ENCODE measurements at regions not wholly inside any gene's neighbourhood (a gene's known extent, or its start where the extent isn't known, plus 50 kb on each side); places are given as distances from the start of the nearest gene placed in this dataset.

- Mint-ChIP-seq H3K4me1 (ENCODE audit: low read depth) (peaks cover 79% of the 10 kb centered on the region), H3K27me3 (no peaks in the 10 kb centered on the region), H3K4me3 (no peak overlapping the region), H3K36me3 (ENCODE audit: low read depth) (no peaks in the 10 kb centered on the region), H3K9me3 (no peaks in the 10 kb centered on the region), H3K27ac (no peak overlapping the region)
- intact Hi-C loops (cut with DNase I, micrococcal nuclease): loop anchor here (2.0 to 5.0 kb wide), 2 partner anchors 37 to 73 kb away; no protein-coding TSS in a partner anchor
- ChIA-PET CTCF (interaction anchor here (0.7 to 0.8 kb wide), 2 partner anchors 108 to 646 kb away, joined by 3 to 4 read pairs; no protein-coding TSS in a partner anchor), POLR2A (interaction anchor here (0.6 to 1.0 kb wide), 4 partner anchors 38 to 514 kb away, joined by 3 read pairs; no protein-coding TSS in a partner anchor)
- Histone ChIP-seq H3K9me3 (ENCODE audit: control insufficient read depth in 1 of 2, insufficient read depth in 1 of 2, low read length in 2 of 2) (no peaks in the 10 kb centered on the region), H3K27me3 (ENCODE audit: control insufficient read depth in 1 of 2, insufficient read depth in 2 of 2, low read length in 2 of 2) (no peaks in the 10 kb centered on the region), H3K36me3 (ENCODE audit: insufficient read depth, low read length) (no peaks in the 10 kb centered on the region), H3K4me1 (ENCODE audit: insufficient read depth, low read length) (peaks cover 38% of the 10 kb centered on the region), H3K4me3 (ENCODE audit: low read length) (no peak overlapping the region), H3K27ac (ENCODE audit: low read depth in 1 of 2, low read length in 2 of 2) (no peak overlapping the region)
- DNase-seq (no peak), ATAC-seq (ENCODE audit: poor library complexity) (no peak)
- TF ChIP-seq CTCF (IDR thresholded peaks at IDR 0.05): no peak
Measured at GRCh38 chr13:40149611-40150274, 494.3 kb downstream of the COG6 start.

- Mint-ChIP-seq H3K27ac (no peak overlapping the region), H3K9me3 (no peaks in the 10 kb centered on the region), H3K27me3 (no peaks in the 10 kb centered on the region), H3K36me3 (ENCODE audit: low read depth) (no peaks in the 10 kb centered on the region), H3K4me3 (no peak overlapping the region), H3K4me1 (ENCODE audit: low read depth) (peaks cover 64% of the 10 kb centered on the region)
- H3K27ac ChIP-seq (ENCODE audit: low read depth in 1 of 2, low read length in 2 of 2): no peak overlapping the region
- ATAC-seq (ENCODE audit: poor library complexity): no peak
- H3K36me3 ChIP-seq (ENCODE audit: insufficient read depth, low read length): no peaks in the 10 kb centered on the region
- ChIA-PET POLR2A (interaction anchor here (0.5 kb wide), 1 partner anchor 20 kb away, joined by 6 read pairs; no protein-coding TSS in a partner anchor), CTCF (no interaction called here)
- H3K9me3 ChIP-seq (ENCODE audit: control insufficient read depth in 1 of 2, insufficient read depth in 1 of 2, low read length in 2 of 2): no peaks in the 10 kb centered on the region
- no peaks in the 10 kb centered on the region for H3K27me3 ChIP-seq (ENCODE audit: control insufficient read depth in 1 of 2, insufficient read depth in 2 of 2, low read length in 2 of 2)
- no peak for DNase-seq
- no peak for TF ChIP-seq CTCF (IDR thresholded peaks at IDR 0.05)
- intact Hi-C loops (cut with DNase I, micrococcal nuclease): no loop called here
- H3K4me1 ChIP-seq (ENCODE audit: insufficient read depth, low read length): peaks cover 20% of the 10 kb centered on the region
- H3K4me3 ChIP-seq (ENCODE audit: low read length): no peak overlapping the region
Measured at GRCh38 chr13:40151673-40152072, 496.2 kb downstream of the COG6 start.

GRCh38 chr13:40152145-40152544 is 496.7 kb downstream of the COG6 start:
- Histone ChIP-seq H3K9me3 (ENCODE audit: control insufficient read depth in 1 of 2, insufficient read depth in 1 of 2, low read length in 2 of 2) (no peaks in the 10 kb centered on the region), H3K27me3 (ENCODE audit: control insufficient read depth in 1 of 2, insufficient read depth in 2 of 2, low read length in 2 of 2) (no peaks in the 10 kb centered on the region), H3K27ac (ENCODE audit: low read depth in 1 of 2, low read length in 2 of 2) (no peak overlapping the region), H3K4me3 (ENCODE audit: low read length) (no peak overlapping the region), H3K4me1 (ENCODE audit: insufficient read depth, low read length) (peaks cover 16% of the 10 kb centered on the region), H3K36me3 (ENCODE audit: insufficient read depth, low read length) (no peaks in the 10 kb centered on the region)
- no peaks in the 10 kb centered on the region for H3K27me3 Mint-ChIP-seq
- H3K9me3 Mint-ChIP-seq: no peaks in the 10 kb centered on the region
- no peak overlapping the region for H3K4me3 Mint-ChIP-seq
- CTCF ChIA-PET: no interaction called here
- DNase-seq (no peak), ATAC-seq (ENCODE audit: poor library complexity) (no peak)
- peaks cover 61% of the 10 kb centered on the region for H3K4me1 Mint-ChIP-seq (ENCODE audit: low read depth)
- TF ChIP-seq CTCF (IDR thresholded peaks at IDR 0.05): no peak
- POLR2A ChIA-PET: interaction anchor here (0.5 kb wide), 1 partner anchor 19 kb away, joined by 6 read pairs; no protein-coding TSS in a partner anchor
- no peak overlapping the region for H3K27ac Mint-ChIP-seq
- intact Hi-C loops (cut with DNase I, micrococcal nuclease): no loop called here
- no peaks in the 10 kb centered on the region for H3K36me3 Mint-ChIP-seq (ENCODE audit: low read depth)
